GM12878 (cell line): ENCODE measurements at regions not wholly inside any gene's neighbourhood (a gene's known extent, or its start where the extent isn't known, plus 50 kb on each side); places are given as distances from the start of the nearest gene placed in this dataset.

Experiments
- CBFB ChIP-seq: IDR thresholded peaks from 2 replicates; pipeline ENCODE4 v1.6.1; 2016; ENCODE audit warnings: antibody characterized with exemption, low read depth
- CHD2 ChIP-seq: IDR thresholded peaks from 2 replicates; pipeline ENCODE4 v1.6.1; 2011; ENCODE audit warnings: low read depth, low read length, improper control_type of control experiment, borderline replicate concordance
- CREB1 ChIP-seq: IDR thresholded peaks from 2 replicates; pipeline ENCODE4 v1.6.1; 2012; ENCODE audit warnings: low read depth, mild to moderate bottlenecking, inconsistent platforms
- CREM ChIP-seq: IDR thresholded peaks from 2 replicates; pipeline ENCODE4 v1.6.1; 2014; ENCODE audit warnings: antibody characterized with exemption, low read depth
- EED ChIP-seq: sonication (generic); IDR thresholded peaks from 2 replicates; pipeline ENCODE4 v1.6.1; 2016; ENCODE audit warnings: antibody characterized with exemption, low read depth
- EGR1 ChIP-seq, 2 experiments: IDR thresholded peaks; 1 replicate in 1 of 2; 2 replicates in 1 of 2; pipeline ENCODE4 v1.6.1; 2011 to 2012; ENCODE audit warnings: low read depth in 2 of 2, low read length in 2 of 2, borderline replicate concordance in 1 of 2, mild to moderate bottlenecking in 1 of 2, moderate library complexity in 1 of 2
- EP300 ChIP-seq, 2 experiments: fragments of 150-350 bp in 1 of 2; IDR thresholded peaks; 2 replicates each; pipeline ENCODE4 v1.6.1; 2011 to 2012; ENCODE audit warnings: low read depth in 2 of 2, low read length in 2 of 2, borderline replicate concordance in 1 of 2, improper control_type of control experiment in 1 of 2, inconsistent platforms in 1 of 2; ENCODE audit not compliant: control insufficient read depth in 1 of 2
- ESRRA ChIP-seq: IDR thresholded peaks from 2 replicates; pipeline ENCODE4 v1.6.1; 2012; ENCODE audit warnings: mild to moderate bottlenecking, low read length, improper control_type of control experiment
- FOS ChIP-seq: IDR thresholded peaks from 3 replicates; pipeline ENCODE4 v1.6.1; 2011; ENCODE audit warnings: borderline replicate concordance; ENCODE audit not compliant: insufficient read length; ENCODE audit errors: extremely low read depth
- FOXM1 ChIP-seq: IDR thresholded peaks from 2 replicates; pipeline ENCODE4 v1.6.1; 2012; ENCODE audit warnings: low read depth, mild to moderate bottlenecking, inconsistent platforms, low read length, moderate library complexity
- GABPA ChIP-seq: IDR thresholded peaks from 2 replicates; pipeline ENCODE4 v1.6.1; 2014; ENCODE audit warnings: antibody characterized with exemption, low read depth, mild to moderate bottlenecking, inconsistent platforms
- HDAC2 ChIP-seq: fragments of 200-600 bp; sonication (generic); IDR thresholded peaks from 2 replicates; pipeline ENCODE4 v1.6.1; 2017
- HDGF ChIP-seq: fragments of 450-650 bp; IDR thresholded peaks from 2 replicates; pipeline ENCODE4 v1.6.1; 2016; ENCODE audit warnings: antibody characterized with exemption
- KDM1A ChIP-seq: fragments of 200-600 bp; sonication (generic); IDR thresholded peaks from 2 replicates; pipeline ENCODE4 v1.6.1; 2016; ENCODE audit warnings: borderline replicate concordance
- MYC ChIP-seq: IDR thresholded peaks from 2 replicates; pipeline ENCODE4 v1.6.1; 2011; ENCODE audit warnings: mild to moderate bottlenecking, low read length, moderate library complexity, inconsistent platforms; ENCODE audit not compliant: insufficient read depth, insufficient replicate concordance, insufficient read length, severe bottlenecking
- NFIC ChIP-seq: IDR thresholded peaks from 2 replicates; pipeline ENCODE4 v1.6.1; 2012; ENCODE audit warnings: low read depth, mild to moderate bottlenecking, inconsistent platforms, low read length, moderate library complexity
- RAD21 ChIP-seq: IDR thresholded peaks from 2 replicates; pipeline ENCODE4 v1.6.1; 2011; ENCODE audit warnings: mild to moderate bottlenecking, low read depth, low read length, moderate library complexity; ENCODE audit not compliant: insufficient read depth
- RBBP5 ChIP-seq: fragments of 200-600 bp; sonication (generic); conservative IDR thresholded peaks from 2 replicates; pipeline ENCODE4 v1.6.1; 2016
- RUNX3 ChIP-seq: IDR thresholded peaks from 2 replicates; pipeline ENCODE4 v1.6.1; 2012; ENCODE audit warnings: low read length, inconsistent platforms
- SREBF1 ChIP-seq: IDR thresholded peaks from 2 replicates; pipeline ENCODE4 v1.6.1; 2012; ENCODE audit warnings: mild to moderate bottlenecking, low read length
- STAT1 ChIP-seq: fragments of 450-650 bp; conservative IDR thresholded peaks from 2 replicates; pipeline ENCODE4 v1.6.1; 2014; ENCODE audit warnings: antibody characterized with exemption, mild to moderate bottlenecking
- TF ChIP-seq, protein P1 (sequence below): fragments of 450-650 bp; IDR thresholded peaks from 2 replicates; pipeline ENCODE4 v1.6.1; 2017; ENCODE audit warnings: mild to moderate bottlenecking, moderate library complexity
- TF ChIP-seq, protein P2 (sequence below): IDR thresholded peaks from 2 replicates; pipeline ENCODE4 v1.6.1; 2012; ENCODE audit warnings: low read depth, low read length, improper control_type of control experiment

- TF ChIP-seq, protein P1, sequence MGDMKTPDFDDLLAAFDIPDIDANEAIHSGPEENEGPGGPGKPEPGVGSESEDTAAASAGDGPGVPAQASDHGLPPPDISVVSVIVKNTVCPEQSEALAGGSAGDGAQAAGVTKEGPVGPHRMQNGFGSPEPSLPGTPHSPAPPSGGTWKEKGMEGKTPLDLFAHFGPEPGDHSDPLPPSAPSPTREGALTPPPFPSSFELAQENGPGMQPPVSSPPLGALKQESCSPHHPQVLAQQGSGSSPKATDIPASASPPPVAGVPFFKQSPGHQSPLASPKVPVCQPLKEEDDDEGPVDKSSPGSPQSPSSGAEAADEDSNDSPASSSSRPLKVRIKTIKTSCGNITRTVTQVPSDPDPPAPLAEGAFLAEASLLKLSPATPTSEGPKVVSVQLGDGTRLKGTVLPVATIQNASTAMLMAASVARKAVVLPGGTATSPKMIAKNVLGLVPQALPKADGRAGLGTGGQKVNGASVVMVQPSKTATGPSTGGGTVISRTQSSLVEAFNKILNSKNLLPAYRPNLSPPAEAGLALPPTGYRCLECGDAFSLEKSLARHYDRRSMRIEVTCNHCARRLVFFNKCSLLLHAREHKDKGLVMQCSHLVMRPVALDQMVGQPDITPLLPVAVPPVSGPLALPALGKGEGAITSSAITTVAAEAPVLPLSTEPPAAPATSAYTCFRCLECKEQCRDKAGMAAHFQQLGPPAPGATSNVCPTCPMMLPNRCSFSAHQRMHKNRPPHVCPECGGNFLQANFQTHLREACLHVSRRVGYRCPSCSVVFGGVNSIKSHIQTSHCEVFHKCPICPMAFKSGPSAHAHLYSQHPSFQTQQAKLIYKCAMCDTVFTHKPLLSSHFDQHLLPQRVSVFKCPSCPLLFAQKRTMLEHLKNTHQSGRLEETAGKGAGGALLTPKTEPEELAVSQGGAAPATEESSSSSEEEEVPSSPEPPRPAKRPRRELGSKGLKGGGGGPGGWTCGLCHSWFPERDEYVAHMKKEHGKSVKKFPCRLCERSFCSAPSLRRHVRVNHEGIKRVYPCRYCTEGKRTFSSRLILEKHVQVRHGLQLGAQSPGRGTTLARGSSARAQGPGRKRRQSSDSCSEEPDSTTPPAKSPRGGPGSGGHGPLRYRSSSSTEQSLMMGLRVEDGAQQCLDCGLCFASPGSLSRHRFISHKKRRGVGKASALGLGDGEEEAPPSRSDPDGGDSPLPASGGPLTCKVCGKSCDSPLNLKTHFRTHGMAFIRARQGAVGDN: no peak
- TF ChIP-seq EED: peak; percentile 51; the same call in 1 of the 2 replicates
- TF ChIP-seq RUNX3: peak; percentile 56
- TF ChIP-seq FOS: no peak
- TF ChIP-seq SREBF1: no peak
- no peak for TF ChIP-seq HDAC2
- TF ChIP-seq RBBP5: no peak
- no peak for TF ChIP-seq EGR1 (IDR thresholded peaks at IDR 0.05; ENCODE audit: borderline replicate concordance in 1 of 2, low read depth in 2 of 2, low read length in 2 of 2)
- peak; percentile 63 for TF ChIP-seq NFIC
- no peak; the same call in 1 of the 2 replicates for TF ChIP-seq GABPA
- TF ChIP-seq RAD21: peak; percentile 33; the same call in 1 of the 2 replicates
- TF ChIP-seq CREM: peak; percentile 29; the same call in 1 of the 2 replicates
- no peak for TF ChIP-seq EP300 (IDR thresholded peaks at IDR 0.05; ENCODE audit: borderline replicate concordance in 1 of 2, control insufficient read depth in 1 of 2, low read depth in 2 of 2, low read length in 2 of 2)
- no peak for TF ChIP-seq KDM1A
- TF ChIP-seq MYC: no peak
- 0 out of 2 replicates have a peak, but pooled peaks have one; percentile 31 for TF ChIP-seq CREB1
- TF ChIP-seq CHD2: no peak
- no peak for TF ChIP-seq CBFB
- no peak for TF ChIP-seq STAT1
- no peak for TF ChIP-seq ESRRA
- TF ChIP-seq, protein P2, sequence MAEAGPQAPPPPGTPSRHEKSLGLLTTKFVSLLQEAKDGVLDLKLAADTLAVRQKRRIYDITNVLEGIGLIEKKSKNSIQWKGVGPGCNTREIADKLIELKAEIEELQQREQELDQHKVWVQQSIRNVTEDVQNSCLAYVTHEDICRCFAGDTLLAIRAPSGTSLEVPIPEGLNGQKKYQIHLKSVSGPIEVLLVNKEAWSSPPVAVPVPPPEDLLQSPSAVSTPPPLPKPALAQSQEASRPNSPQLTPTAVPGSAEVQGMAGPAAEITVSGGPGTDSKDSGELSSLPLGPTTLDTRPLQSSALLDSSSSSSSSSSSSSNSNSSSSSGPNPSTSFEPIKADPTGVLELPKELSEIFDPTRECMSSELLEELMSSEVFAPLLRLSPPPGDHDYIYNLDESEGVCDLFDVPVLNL: no peak
- 0 out of 2 replicates have a peak, but pooled peaks have one; percentile 64 for TF ChIP-seq FOXM1
- no peak for TF ChIP-seq HDGF
Observed at GRCh38 chr10:30747633-30748032, 118.1 kb upstream of the LYZL2 start (continued).
